Heart left ventricle (tissue), 16 donors: ENCODE measurements at regions not wholly inside any gene's neighbourhood (a gene's known extent, or its start where the extent isn't known, plus 50 kb on each side); places are given as distances from the start of the nearest gene placed in this dataset.

Experiments used
- ATAC-seq, 4 donors: fragments of 200-7000 bp; cut with Tn5 transposase; one replicate each; pipeline ENCODE4 v1.9.1; 2020 to 2022; ENCODE audit warnings: moderate library complexity in 4 of 4, mild to moderate bottlenecking in 3 of 4, moderate number of reproducible peaks in 1 of 4
- DNase-seq, 5 donors: peaks; one replicate each; pipeline ENCODE4 v3.0.0-alpha.2; 2020
- H3K27ac ChIP-seq, 12 donors: fragments of 200-600 bp; sonication (generic) in 4 of 12; one replicate each; pipeline versions ENCODE4 v1.5.0 to v1.8.0; 2016 to 2022; ENCODE audit warnings: mild to moderate bottlenecking in 2 of 12
- H3K27me3 ChIP-seq, 9 donors: fragments of 200-600 bp; sonication (generic) in 2 of 9; one replicate each; pipeline versions ENCODE4 v1.5.1 to v1.8.0; 2016 to 2022; ENCODE audit warnings: mild to moderate bottlenecking in 3 of 9
- H3K36me3 ChIP-seq, 9 donors: fragments of 200-600 bp; sonication (generic) in 2 of 9; one replicate each; pipeline versions ENCODE4 v1.5.0 to v1.8.0; 2018 to 2022; ENCODE audit warnings: mild to moderate bottlenecking in 2 of 9
- H3K4me1 ChIP-seq, 12 donors: fragments of 200-600 bp; sonication (generic) in 4 of 12; one replicate each; pipeline versions ENCODE4 v1.5.0 to v1.8.0; 2016 to 2022; ENCODE audit warnings: mild to moderate bottlenecking in 3 of 12
- H3K4me3 ChIP-seq, 12 donors: fragments of 200-600 bp; sonication (generic) in 4 of 12; one replicate each; pipeline versions ENCODE4 v1.5.0 to v1.8.0; 2017 to 2022; ENCODE audit warnings: mild to moderate bottlenecking in 9 of 12, moderate library complexity in 4 of 12
- H3K9me3 ChIP-seq, 12 donors: fragments of 200-600 bp; sonication (generic) in 4 of 12; one replicate each; pipeline versions ENCODE4 v1.5.0 to v1.8.0; 2016 to 2022; ENCODE audit warnings: mild to moderate bottlenecking in 1 of 12
- POLR2A ChIP-seq, 2 donors: fragments of 450-650 bp; IDR thresholded peaks; one replicate each; pipeline ENCODE4 v1.6.1; 2017; ENCODE audit warnings: antibody characterized with exemption in 2 of 2, mild to moderate bottlenecking in 2 of 2, moderate library complexity in 2 of 2
- WGBS, 4 donors: extraction: QIAGEN DNeasy Blood & Tissue Kit in 2 of 4; methylation state at CpG; one replicate each; pipeline versions ENCODE4 v1.1.5 to v1.1.7; 2013 to 2018; 5-methylcytosine and 5-hydroxymethylcytosine counted together
- intact Hi-C, 10 donors: fragments of 100-400 bp; cut with DNase I; formaldehyde crosslinking; loops; one replicate each; pipeline versions ENCODE4 v1.11.1 to v1.14.2; 2022
- TF ChIP-seq, protein P1 (sequence below), 12 donors: fragments of 200-600 bp; sonication (generic) in 4 of 12; IDR thresholded peaks; one replicate each; pipeline versions ENCODE4 v1.5.0 to v1.8.0; 2018 to 2022; ENCODE audit warnings: antibody characterized with exemption in 12 of 12, mild to moderate bottlenecking in 5 of 12
- donor health status: ischemic (EF 13 %, LVEDD 7.1; RV severe dilation, severe dysfunction).
- donor health status: healthy with polysubstance abuse.
- donor health status: DM: no; HTN: yes; CAD: no.
- donor health status: DM: no; HTN: no; CAD: no.
- donor health status: ischemic (EF 25% LVEDD 6.9; RV normal size, moderate dysfunction).
- donor health status: ischemic (EF 25% LVEDD 5.7; RV mildly dilated, moderate dysfunction).
- donor health status: healthy.
- donor health status: DM: yes; HTN: yes; CAD: no.
- donor health status: ischemic (EF 35%, LVEDD 5.7; RV mildly dilated, moderate dysfunction).
- donor health status: nonischemic (EF 11% LVEDD 7.7; RV severe dilation, severe dysfunction).
- donor health status: DM: yes; HTN: yes; CAD: no.
- donor health status: PGD.
- donor health status: ischemic (EF 29% LVEDD 5.4; RV normal size, mild dysfunction).
- donor health status: nonischemic (EF 23%, LVEDD 6.1; RV moderate dilation, normal function).

DNA sequence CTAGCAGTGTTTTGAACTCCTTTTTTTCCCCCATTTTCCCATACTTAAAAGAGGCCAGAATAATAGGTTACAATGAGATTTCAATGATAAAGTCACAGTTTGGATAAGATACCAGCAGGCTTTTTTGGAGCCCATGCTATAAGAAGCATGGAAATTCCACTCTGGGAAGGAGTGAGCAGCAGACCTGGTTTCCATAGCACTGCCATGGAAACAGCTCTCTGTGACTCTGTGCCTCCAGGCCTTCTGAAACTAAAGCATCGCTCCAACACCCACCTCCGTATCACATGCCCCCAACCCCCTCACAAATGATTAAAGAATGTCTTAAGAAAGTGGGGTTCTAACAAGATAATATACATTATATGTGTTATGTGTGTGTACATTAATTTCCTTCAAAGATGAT, 165.0 kb downstream of the GRIN2B start:
- intact Hi-C loops: no loop called here
- Histone ChIP-seq H3K4me1 (no peaks in the 10 kb centered on the region), H3K4me3 (no peak overlapping the region), H3K27me3 (no peaks in the 10 kb centered on the region), H3K9me3 (no peaks in the 10 kb centered on the region), H3K27ac (no peak overlapping the region), H3K36me3 (no peaks in the 10 kb centered on the region)
- ATAC-seq: no peak
- no peak for DNase-seq
- TF ChIP-seq, protein P1, sequence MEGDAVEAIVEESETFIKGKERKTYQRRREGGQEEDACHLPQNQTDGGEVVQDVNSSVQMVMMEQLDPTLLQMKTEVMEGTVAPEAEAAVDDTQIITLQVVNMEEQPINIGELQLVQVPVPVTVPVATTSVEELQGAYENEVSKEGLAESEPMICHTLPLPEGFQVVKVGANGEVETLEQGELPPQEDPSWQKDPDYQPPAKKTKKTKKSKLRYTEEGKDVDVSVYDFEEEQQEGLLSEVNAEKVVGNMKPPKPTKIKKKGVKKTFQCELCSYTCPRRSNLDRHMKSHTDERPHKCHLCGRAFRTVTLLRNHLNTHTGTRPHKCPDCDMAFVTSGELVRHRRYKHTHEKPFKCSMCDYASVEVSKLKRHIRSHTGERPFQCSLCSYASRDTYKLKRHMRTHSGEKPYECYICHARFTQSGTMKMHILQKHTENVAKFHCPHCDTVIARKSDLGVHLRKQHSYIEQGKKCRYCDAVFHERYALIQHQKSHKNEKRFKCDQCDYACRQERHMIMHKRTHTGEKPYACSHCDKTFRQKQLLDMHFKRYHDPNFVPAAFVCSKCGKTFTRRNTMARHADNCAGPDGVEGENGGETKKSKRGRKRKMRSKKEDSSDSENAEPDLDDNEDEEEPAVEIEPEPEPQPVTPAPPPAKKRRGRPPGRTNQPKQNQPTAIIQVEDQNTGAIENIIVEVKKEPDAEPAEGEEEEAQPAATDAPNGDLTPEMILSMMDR (IDR thresholded peaks at IDR 0.05): no peak
- TF ChIP-seq POLR2A (IDR thresholded peaks at IDR 0.05): no peak
- WGBS, 4 donors: 71 to 83% (median 81%) methylated on average over 2 of the region's 2 CpGs

DNA sequence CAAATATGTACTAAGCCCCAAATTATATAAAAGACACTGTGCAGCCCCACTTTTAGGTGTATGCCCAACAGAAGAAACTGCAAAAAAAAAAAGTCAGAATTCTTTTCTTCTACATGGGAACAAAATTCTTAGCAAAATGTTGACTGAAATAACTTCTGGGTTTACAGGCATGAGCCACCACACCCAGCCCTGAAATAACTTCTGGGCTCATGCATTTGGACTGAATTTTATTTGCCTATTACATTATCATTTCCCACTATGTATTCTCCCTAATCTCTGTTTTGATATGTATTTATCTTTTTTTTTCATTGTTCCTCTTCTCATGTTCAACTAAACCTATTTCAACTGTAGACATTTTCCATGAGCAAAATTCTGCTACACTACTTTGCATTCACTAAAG, 169.2 kb downstream of the GRIN2B start:
- Histone ChIP-seq H3K4me3 (no peak overlapping the region), H3K4me1 (no peaks in the 10 kb centered on the region), H3K27me3 (no peaks in the 10 kb centered on the region), H3K36me3 (no peaks in the 10 kb centered on the region), H3K9me3 (no peaks in the 10 kb centered on the region), H3K27ac (no peak overlapping the region)
- TF ChIP-seq, protein P1 (IDR thresholded peaks at IDR 0.05): no peak
- TF ChIP-seq POLR2A (IDR thresholded peaks at IDR 0.05): no peak
- DNase-seq: no peak
- no peak for ATAC-seq
- intact Hi-C loops: no loop called here

DNA sequence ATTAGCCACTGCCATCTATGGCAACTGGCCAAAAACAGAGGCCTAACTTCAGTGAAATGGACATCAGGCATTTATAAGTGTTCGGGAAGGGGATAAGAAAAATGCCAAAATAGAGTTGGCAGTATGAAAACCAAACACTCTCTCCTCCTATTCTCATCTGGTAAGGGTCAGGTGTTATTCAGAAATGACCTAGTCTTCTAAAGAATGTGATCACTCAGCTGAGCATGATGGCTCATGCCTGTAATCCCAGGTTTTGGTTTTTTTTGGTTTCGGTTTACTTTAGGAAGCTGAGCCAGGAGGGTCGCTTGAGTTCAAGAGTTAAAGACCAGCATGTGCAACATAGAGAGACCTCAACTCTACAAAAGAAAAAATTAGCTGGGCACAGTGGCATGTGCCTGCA, 170.3 kb downstream of the GRIN2B start:
- H3K27me3 ChIP-seq: no peaks in the 10 kb centered on the region
- DNase-seq: no peak
- intact Hi-C loops: no loop called here
- no peak overlapping the region for H3K4me3 ChIP-seq
- H3K36me3 ChIP-seq: no peaks in the 10 kb centered on the region
- WGBS, 4 donors: 84 to 89% (median 87%) methylated on average over 3 of the region's 3 CpGs
- TF ChIP-seq, protein P1 (IDR thresholded peaks at IDR 0.05): no peak
- no peak for TF ChIP-seq POLR2A (IDR thresholded peaks at IDR 0.05)
- H3K4me1 ChIP-seq: no peaks in the 10 kb centered on the region
- H3K9me3 ChIP-seq: no peaks in the 10 kb centered on the region
- ATAC-seq: no peak
- no peak overlapping the region for H3K27ac ChIP-seq

DNA sequence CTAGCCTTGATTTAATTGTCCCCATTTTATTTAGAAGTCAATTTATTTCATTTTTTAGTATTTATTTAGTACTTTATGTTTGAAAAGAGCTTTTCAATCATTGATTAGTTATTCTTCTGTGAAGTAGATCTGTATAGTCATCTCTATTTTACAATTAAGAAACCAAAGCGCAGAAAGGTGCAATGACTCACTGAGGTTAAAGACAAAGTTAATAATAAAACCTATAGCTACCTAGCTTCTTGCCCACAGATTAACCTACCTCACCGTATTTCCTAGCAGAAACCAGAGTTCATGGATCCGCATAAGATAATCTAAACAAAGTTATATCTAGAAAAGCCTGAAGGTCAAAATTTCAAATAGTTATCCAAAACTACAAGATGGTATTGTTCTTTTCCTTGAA, 176.4 kb downstream of the GRIN2B start:
- no peak for ATAC-seq
- H3K27me3 ChIP-seq: no peaks in the 10 kb centered on the region

More for the DNA sequence above, 176.4 kb downstream of the GRIN2B start:
- Histone ChIP-seq H3K36me3 (no peaks in the 10 kb centered on the region), H3K27ac (no peak overlapping the region), H3K9me3 (no peaks in the 10 kb centered on the region), H3K4me3 (no peak overlapping the region), H3K4me1 (no peaks in the 10 kb centered on the region)
- TF ChIP-seq POLR2A (IDR thresholded peaks at IDR 0.05): no peak
- TF ChIP-seq, protein P1 (IDR thresholded peaks at IDR 0.05): no peak
- WGBS, 4 donors: 59 to 62% (median 62%) methylated on average over 3 of the region's 3 CpGs
- intact Hi-C loops: no loop called here
- DNase-seq: no peak
